COLO668 (cell line): ENCODE measurements at regions not wholly inside any gene's neighbourhood (a gene's known extent, or its start where the extent isn't known, plus 50 kb on each side); places are given as distances from the start of the nearest gene placed in this dataset.
"Not testable (repeated sequence)": the region's sequence is repeated elsewhere in the genome, so short reads cannot be mapped to it uniquely, and the experiment has no call there.

ENCODE experiments used
- DNase-seq: peaks from one replicate; lab custom pipeline; 2025; ENCODE audit not compliant: unreplicated experiment; lab: John Stamatoyannopoulos, UW

GRCh38 chr6:167560673-167561569 is 236.0 kb downstream of the TTLL2 start:
- no peak for DNase-seq

DNA sequence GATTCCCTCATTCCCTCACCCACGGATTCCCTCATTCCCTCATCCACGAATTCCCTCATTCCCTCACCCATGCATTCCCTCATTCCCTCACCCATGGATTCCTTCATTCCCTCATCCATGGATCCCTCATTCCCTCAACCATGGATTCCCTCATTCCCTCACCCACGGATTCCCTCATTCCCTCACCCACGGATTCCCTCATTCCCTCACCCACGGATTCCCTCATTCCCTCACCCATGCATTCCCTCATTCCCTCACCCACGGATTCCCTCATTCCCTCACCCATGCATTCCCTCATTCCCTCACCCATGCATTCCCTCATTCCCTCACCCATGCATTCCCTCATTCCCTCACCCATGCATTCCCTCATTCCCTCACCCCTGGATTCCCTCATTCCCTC is 238.0 kb downstream of the TTLL2 start:
- DNase-seq: not testable (repeated sequence)

- no peak for DNase-seq
Measured at GRCh38 chr6:167564416-167565250, 239.7 kb downstream of the TTLL2 start.

DNA sequence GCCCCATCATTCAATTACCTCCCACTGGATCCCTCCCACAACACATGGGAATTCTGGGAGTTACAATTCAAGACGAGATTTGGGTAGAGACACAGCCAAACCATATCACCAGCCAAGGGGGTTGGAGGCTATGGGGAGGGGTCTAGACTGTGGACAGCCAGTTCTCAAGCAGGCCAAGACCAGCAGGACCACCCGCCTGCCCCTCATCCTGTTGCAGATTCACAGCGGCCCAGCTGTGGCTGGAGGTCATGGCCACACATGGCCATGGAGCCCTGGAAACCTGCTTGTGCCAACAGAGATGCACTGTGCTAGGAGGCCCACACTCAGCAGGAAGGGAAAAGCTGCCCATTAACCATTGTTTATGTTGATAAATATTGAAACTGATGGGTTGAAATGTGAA is 240.5 kb downstream of the TTLL2 start:
- no peak for DNase-seq

DNA sequence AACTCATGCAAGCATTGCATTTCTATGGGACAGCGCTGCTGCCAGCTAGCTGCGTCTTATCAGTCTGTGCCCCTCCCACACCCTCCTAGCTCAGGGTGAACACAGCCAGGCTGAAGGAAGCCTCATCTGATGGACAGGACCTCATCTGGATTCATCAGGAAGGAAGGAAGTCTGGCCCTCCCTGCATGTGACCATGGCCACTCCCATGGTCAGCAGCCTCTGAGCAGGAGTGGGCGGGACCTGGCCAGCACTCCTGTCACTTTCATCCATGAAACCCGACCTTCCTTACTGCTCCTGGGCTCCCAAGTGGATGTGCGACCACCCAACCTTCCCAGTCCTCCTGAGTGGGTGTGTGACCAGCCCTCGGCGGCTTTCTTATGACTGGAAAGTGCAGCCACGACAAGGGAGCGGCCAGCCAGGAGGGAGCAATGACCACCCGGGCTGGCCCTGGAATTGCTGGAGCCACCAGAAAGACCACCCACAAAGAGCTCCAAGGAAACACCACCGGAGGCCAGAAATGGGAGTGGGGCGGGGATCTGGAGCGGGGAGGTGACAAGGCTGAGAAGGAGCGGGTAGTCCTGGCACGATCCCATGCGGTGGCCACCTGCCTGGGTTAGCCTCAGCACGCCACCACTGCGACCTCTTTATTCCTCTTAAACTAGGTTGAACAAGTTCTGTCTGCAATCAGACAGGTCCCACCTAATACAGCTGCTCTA is 241.2 kb downstream of the TTLL2 start:
- DNase-seq: no peak

- DNase-seq: no peak
Measured at GRCh38 chr6:167566711-167567141, 241.8 kb downstream of the TTLL2 start.

DNA sequence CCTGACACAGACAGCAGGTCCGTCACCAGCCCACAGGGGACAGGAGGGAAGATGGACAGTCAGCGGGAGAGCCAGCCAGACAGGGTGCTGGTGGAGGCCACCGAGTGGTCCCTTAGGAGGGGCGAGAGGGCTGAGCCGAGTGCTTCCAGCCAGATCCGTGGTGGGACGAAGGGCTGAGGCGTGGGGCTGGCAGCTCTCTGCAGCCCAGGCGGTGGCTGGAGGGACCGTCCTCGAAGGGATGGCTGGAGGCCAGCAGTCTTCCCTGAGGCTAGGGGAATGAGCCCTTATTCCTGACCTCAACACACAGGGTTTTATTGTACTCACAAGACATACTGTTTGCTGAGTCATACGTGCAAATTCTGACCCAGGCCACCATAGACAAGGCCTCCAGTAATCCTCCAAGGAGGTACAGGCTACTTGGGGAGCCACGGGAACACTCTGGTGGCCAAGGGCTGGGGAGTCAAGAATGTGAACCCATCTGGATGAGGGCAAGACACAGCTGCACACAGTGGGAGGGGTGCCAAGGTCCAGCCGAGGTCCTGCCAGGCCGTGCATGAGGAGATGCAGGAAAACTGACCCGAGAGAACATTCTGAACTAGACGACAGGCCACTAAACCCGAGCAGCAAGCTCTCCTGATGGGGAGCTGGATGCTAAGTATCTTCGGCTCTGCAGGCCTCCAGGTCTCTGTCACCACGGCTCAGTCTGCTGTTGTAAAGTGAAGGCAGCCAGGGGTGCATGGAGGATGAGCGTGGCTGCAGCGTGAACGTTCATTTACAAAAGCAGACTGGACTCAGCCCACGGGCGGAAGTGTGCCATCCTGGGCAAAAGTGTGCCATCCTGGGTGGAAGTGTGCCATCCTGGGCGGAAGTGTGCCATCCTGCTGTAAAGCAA is 242.5 kb downstream of the TTLL2 start:
- DNase-seq: no peak

- no peak for DNase-seq
Measured at GRCh38 chr6:167568407-167569024, 243.6 kb downstream of the TTLL2 start.

- no peak for DNase-seq
Measured at GRCh38 chr6:167569041-167569805, 244.3 kb downstream of the TTLL2 start.

DNA sequence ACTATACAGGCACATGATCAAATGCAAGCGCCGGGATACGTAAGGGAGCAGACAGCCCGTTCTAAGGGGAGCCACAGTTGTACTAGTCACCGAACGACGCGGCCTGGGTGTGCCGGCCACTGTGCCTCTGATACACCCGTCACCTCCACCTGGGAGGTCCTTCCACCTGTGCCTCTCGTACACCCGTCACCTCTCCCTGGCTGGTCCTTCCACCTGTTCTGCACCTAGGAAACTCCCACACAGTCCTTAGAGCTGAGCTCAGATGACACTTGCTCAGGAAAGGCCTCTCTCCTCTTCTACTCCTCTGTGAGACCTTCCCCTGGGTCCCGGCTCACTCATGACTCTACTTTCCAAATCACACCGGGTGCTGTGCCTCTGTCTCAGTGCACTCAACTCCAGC is 245.0 kb downstream of the TTLL2 start:
- no peak for DNase-seq

DNA sequence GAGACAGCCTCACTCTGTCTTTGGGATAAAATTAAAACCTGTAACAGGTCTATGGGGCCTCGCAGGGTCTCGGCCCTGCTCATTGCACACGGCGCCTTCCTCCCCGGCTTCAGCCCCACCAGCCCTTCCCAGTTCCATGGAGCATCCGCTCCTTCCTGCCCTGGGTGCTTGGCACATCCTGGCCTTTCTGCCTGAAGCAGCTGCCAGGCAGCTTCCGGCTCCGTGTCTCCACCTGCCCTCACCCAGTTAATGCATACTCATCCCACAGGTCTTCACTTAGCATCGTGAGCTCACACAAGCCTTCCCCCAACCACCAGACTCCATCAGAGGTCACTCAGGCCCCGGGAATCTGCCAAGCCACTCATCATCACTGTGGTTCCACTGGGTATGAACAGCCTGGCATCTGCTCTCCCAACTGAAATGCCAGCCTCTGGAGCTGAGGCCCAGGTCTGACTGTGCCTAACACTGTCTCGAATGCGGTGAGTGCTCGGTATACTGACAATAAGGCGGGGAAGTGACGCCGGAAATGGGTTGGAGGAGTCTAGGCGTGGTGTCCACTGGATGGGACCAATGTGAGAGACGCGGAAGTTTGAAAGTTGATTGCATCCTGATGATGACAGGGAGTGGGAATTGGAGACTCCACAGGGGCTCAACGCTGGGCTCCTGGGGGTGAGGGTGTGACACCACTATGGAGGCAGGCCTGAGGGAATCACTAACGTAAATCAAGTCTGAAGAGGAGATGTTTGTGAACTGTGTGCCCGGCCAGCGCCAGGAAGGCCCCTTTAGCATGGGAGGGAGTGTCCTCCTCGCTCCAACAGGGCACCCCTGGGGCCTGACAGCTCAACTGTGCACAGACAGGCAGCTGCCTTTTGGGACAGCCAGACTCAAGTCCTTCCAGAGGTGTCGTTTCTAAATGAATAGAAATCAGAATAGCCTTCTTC is 245.8 kb downstream of the TTLL2 start:
- DNase-seq: no peak

DNA sequence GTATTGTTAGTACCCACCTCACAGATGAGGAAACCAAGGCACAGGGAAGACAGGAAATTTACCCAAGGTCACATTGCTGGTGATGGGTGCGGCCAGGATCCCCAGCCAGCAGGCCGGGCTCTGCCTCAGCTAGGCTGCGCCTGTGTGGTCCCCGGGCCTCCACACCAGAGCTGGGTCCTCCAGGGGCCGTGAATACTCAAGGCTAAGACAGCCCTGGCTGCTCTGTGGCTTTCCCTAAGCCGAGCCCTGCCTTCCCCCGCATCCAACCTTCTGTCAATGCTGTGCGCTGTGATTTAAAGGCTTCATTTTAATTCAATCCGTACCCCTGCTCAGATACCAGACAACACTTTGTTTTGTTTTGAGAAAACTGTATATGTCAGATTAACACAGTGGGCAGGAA is 246.7 kb downstream of the TTLL2 start:
- DNase-seq: no peak

- no peak for DNase-seq
Measured at GRCh38 chr6:167572106-167572505, 247.2 kb downstream of the TTLL2 start.

DNA sequence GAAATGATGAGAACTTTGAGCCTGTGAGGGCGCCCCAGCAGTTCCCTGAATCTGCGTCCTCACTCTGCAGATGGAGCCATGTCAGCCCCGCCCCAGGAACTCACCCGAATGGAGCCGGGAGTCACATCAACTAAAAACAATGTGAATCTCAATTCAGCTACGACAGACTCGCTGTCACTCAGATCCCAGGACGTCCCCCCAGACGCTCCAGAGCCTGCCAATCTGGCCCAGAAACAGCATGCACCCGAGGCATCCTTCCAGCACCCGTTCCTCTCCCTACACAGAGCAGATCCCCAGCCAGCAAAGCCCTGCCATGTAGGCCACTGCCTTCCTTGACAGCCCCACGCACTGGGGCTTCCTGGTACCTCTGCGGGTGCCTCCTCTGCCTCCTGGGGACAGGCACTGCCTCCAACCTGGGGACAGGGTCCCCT is 248.0 kb downstream of the TTLL2 start:
- DNase-seq: no peak

DNA sequence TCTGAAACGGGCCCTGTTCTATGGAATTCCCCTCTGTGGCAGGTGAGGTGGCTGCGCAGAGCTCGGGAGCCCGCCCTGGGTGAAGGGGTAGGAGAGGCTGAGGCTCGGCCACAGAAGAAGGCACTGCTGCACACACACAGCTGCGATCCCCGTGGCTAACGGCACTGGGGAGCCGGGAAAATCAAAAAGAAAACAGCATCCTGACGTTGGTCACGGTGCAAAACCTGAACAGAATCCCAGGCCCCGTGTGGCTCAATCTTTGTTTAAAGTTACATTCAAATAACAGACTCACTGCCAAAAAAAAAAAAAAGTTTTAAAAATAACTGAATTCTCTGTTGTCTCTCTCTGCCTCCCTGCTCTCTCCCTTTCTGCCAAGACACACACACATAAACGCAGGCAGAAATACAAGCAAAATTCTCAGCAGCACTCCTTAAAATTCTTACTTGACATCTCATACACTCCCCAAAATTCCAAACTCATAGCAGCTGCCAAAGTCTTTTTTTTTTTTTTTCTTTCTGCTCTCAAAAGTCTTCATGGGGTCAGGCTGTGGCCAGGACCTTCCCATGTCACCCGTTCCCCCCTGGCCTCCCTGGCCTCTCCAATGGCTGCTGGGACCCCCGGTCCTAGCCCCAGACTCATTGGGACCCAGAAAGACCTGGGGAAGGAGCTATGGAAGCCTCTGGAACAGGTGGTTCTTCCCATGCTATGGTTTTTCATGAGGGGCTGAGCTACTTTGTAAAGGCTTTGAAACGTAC is 248.8 kb downstream of the TTLL2 start:
- DNase-seq: no peak

DNA sequence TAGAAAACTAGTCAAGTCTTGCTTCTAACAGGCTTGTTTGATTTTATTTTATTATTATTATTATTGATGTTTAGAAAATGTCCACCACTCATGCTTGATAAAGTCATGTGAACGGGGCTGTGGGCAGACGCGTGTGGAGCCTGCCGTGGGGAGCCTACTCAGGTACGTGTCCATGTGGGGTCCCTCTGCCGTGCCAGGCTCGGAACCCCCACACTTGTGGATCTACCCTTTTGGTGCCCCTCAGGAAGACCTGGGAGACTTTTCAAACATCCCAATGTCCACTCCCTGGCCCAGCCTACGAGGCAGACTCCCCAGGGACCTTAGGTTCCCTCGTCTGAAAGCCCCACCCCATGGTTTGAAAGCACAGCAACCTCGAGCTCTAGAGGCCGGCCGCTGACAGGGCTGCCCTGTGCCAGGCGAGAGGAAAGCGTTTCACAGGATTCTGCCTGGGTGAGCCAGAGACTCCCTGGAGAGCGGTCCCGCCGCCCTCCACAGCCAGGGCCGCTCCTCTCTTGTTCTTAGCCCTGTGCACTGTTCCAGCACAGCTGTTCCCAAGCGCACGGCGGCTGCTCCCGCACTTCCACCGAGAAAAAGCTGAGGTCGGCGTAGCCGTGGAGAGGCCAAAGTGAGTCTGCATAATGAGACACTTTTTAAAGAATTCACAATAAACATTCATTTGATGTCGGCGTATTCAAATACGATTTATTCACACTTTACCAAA is 249.7 kb downstream of the TTLL2 start:
- DNase-seq: no peak
